ENCODE measurements at regions not wholly inside any gene's neighbourhood (a gene's known extent, or its start where the extent isn't known, plus 50 kb on each side); places are given as distances from the start of the nearest gene placed in this dataset.

GRCh38 chr5:29949301-29949872 lies 1244.1 kb upstream of the CDH6 start:
- no peak for DNase-seq (ENCODE audit: low spot score)

GRCh38 chr5:29944327-29944726 lies 1249.2 kb upstream of the CDH6 start:
- DNase-seq (ENCODE audit: low spot score) = no peak

GRCh38 chr5:29942089-29942488 lies 1251.4 kb upstream of the CDH6 start:
- no peak for DNase-seq (ENCODE audit: low spot score)

GRCh38 chr5:29939988-29940387 lies 1253.5 kb upstream of the CDH6 start:
- DNase-seq (ENCODE audit: low spot score) = no peak

- no peak for DNase-seq (ENCODE audit: low spot score)
Measured at GRCh38 chr5:29935371-29935770, 1258.1 kb upstream of the CDH6 start.

GRCh38 chr5:29930316-29930715 lies 1263.2 kb upstream of the CDH6 start:
- DNase-seq (ENCODE audit: low spot score) = no peak

GRCh38 chr5:29924107-29924506 lies 1269.4 kb upstream of the CDH6 start:
- no peak for DNase-seq (ENCODE audit: low spot score)

- DNase-seq (ENCODE audit: low spot score) = no peak
Measured at GRCh38 chr5:29905626-29906353, 1287.7 kb upstream of the CDH6 start.

- DNase-seq (ENCODE audit: low spot score) = no peak
Measured at GRCh38 chr5:29902859-29903258, 1290.6 kb upstream of the CDH6 start.

GRCh38 chr5:29899583-29899982 lies 1293.9 kb upstream of the CDH6 start:
- DNase-seq (ENCODE audit: low spot score) = no peak

- DNase-seq (ENCODE audit: low spot score) = no peak
Measured at GRCh38 chr5:29897916-29898315, 1295.6 kb upstream of the CDH6 start.

GRCh38 chr5:29896646-29897045 lies 1296.8 kb upstream of the CDH6 start:
- no peak for DNase-seq (ENCODE audit: low spot score)

GRCh38 chr5:29894668-29895067 lies 1298.8 kb upstream of the CDH6 start:
- DNase-seq (ENCODE audit: low spot score) = no peak

GRCh38 chr5:29889051-29889450 lies 1304.4 kb upstream of the CDH6 start:
- no peak for DNase-seq (ENCODE audit: low spot score)

GRCh38 chr5:29885595-29885994 lies 1307.9 kb upstream of the CDH6 start:
- DNase-seq (ENCODE audit: low spot score) = no peak

- no peak for DNase-seq (ENCODE audit: low spot score)
Measured at GRCh38 chr5:29882036-29882435, 1311.5 kb upstream of the CDH6 start.

- DNase-seq (ENCODE audit: low spot score) = no peak
Measured at GRCh38 chr5:29879401-29879800, 1314.1 kb upstream of the CDH6 start.

GRCh38 chr5:29878599-29878998 lies 1314.9 kb upstream of the CDH6 start:
- no peak for DNase-seq (ENCODE audit: low spot score)

- DNase-seq (ENCODE audit: low spot score) = no peak
Measured at GRCh38 chr5:29867155-29867554, 1326.3 kb upstream of the CDH6 start.

- DNase-seq (ENCODE audit: low spot score) = no peak
Measured at GRCh38 chr5:29853711-29854220, 1339.7 kb upstream of the CDH6 start.

GRCh38 chr5:29852329-29852728 lies 1341.2 kb upstream of the CDH6 start:
- no peak for DNase-seq (ENCODE audit: low spot score)

GRCh38 chr5:29845206-29845605 lies 1348.3 kb upstream of the CDH6 start:
- DNase-seq (ENCODE audit: low spot score) = no peak

- DNase-seq (ENCODE audit: low spot score) = no peak
Measured at GRCh38 chr5:29833394-29833793, 1360.1 kb upstream of the CDH6 start.

GRCh38 chr5:29822521-29822920 lies 1371.0 kb upstream of the CDH6 start:
- no peak for DNase-seq (ENCODE audit: low spot score)
